ENCODE measurements at regions not wholly inside any gene's neighbourhood (a gene's known extent, or its start where the extent isn't known, plus 50 kb on each side); places are given as distances from the start of the nearest gene placed in this dataset.
"Not testable (repeated sequence)": the region's sequence is repeated elsewhere in the genome, so short reads cannot be mapped to it uniquely, and the experiment has no call there.

GRCh38 chr2:176794392-176794791, 418.2 kb upstream of the HNRNPA3 start:
- ChIA-PET POLR2A (ENCODE audit: low non-redundant PET) (no interaction called here), CTCF (no interaction called here)

GRCh38 chr2:176795823-176796222, 416.8 kb upstream of the HNRNPA3 start:
- CTCF ChIA-PET = no interaction called here
- no peak overlapping the region for H3K27ac ChIP-seq
- no peak for DNase-seq (ENCODE audit: low spot score)
- POLR2A ChIA-PET (ENCODE audit: low non-redundant PET) = no interaction called here
- TF ChIP-seq CTCF (conservative IDR thresholded peaks at IDR 0.05; ENCODE audit: low read depth) = no peak

More at GRCh38 chr2:176794392-176794791, 418.2 kb upstream of the HNRNPA3 start:
- TF ChIP-seq CTCF (conservative IDR thresholded peaks at IDR 0.05; ENCODE audit: low read depth) = no peak
- DNase-seq (ENCODE audit: low spot score) = no peak
- H3K27ac ChIP-seq = no peak overlapping the region

- DNase-seq (ENCODE audit: low spot score); POLR2A ChIA-PET (ENCODE audit: low non-redundant PET); H3K27ac ChIP-seq; CTCF ChIA-PET: not testable (repeated sequence)
Measured at GRCh38 chr2:176796677-176797076, 415.9 kb upstream of the HNRNPA3 start.

- POLR2A ChIA-PET (ENCODE audit: low non-redundant PET) = no interaction called here
- no peak for TF ChIP-seq CTCF (conservative IDR thresholded peaks at IDR 0.05; ENCODE audit: low read depth)
- no peak for DNase-seq (ENCODE audit: low spot score)
- no peak overlapping the region for H3K27ac ChIP-seq
- CTCF ChIA-PET = interaction anchor here (0.6 to 0.7 kb wide), 2 partner anchors 10 kb away, joined by 3 to 4 read pairs; no protein-coding TSS in a partner anchor
Measured at GRCh38 chr2:176804392-176804791, 408.2 kb upstream of the HNRNPA3 start.

- no peak overlapping the region for H3K27ac ChIP-seq
- POLR2A ChIA-PET (ENCODE audit: low non-redundant PET) = no interaction called here
- TF ChIP-seq CTCF (conservative IDR thresholded peaks at IDR 0.05; ENCODE audit: low read depth) = no peak
- CTCF ChIA-PET = interaction anchor here (0.6 to 0.7 kb wide), 2 partner anchors 9 to 11 kb away, joined by 3 to 4 read pairs; no protein-coding TSS in a partner anchor
- no peak for DNase-seq (ENCODE audit: low spot score)
Measured at GRCh38 chr2:176805345-176805744, 407.2 kb upstream of the HNRNPA3 start.

- ChIA-PET CTCF (no interaction called here), POLR2A (ENCODE audit: low non-redundant PET) (no interaction called here)
- no peak for DNase-seq (ENCODE audit: low spot score)
- TF ChIP-seq CTCF (conservative IDR thresholded peaks at IDR 0.05; ENCODE audit: low read depth) = no peak
- no peak overlapping the region for H3K27ac ChIP-seq
Measured at GRCh38 chr2:176812246-176812775, 400.3 kb upstream of the HNRNPA3 start.

- ChIA-PET CTCF (no interaction called here), POLR2A (ENCODE audit: low non-redundant PET) (interaction anchor here (0.6 kb wide), 1 partner anchor 669 kb away, joined by 8 read pairs; no protein-coding TSS in a partner anchor)
- H3K27ac ChIP-seq = no peak overlapping the region
- DNase-seq (ENCODE audit: low spot score) = no peak
- TF ChIP-seq CTCF (conservative IDR thresholded peaks at IDR 0.05; ENCODE audit: low read depth) = no peak
Measured at GRCh38 chr2:176813156-176813555, 399.4 kb upstream of the HNRNPA3 start.

Measured in RWPE1 (cell line).